ENCODE measurements at regions not wholly inside any gene's neighbourhood (a gene's known extent, or its start where the extent isn't known, plus 50 kb on each side); places are given as distances from the start of the nearest gene placed in this dataset.

DNA sequence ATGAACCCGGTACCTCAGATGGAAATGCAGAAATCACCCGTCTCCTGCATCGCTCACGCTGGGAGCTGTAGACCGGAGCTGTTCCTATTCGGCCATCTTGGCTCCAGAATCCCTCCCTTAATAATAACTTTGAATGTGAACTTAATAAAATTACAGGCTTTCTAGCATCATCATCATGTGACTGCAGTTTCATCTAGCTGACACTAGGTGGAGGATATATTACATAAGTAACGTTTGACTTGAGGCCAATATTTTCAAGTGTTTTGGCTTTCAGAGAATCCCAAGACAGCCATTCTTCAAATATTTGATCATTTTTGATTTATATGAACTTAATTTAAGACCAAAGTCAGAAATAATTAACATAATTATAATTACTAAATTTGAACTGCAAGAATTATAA lies 474.9 kb upstream of the CDH10 start:
- no peak for TF ChIP-seq POLR2A (IDR thresholded peaks at IDR 0.05)
- TF ChIP-seq, protein P1, sequence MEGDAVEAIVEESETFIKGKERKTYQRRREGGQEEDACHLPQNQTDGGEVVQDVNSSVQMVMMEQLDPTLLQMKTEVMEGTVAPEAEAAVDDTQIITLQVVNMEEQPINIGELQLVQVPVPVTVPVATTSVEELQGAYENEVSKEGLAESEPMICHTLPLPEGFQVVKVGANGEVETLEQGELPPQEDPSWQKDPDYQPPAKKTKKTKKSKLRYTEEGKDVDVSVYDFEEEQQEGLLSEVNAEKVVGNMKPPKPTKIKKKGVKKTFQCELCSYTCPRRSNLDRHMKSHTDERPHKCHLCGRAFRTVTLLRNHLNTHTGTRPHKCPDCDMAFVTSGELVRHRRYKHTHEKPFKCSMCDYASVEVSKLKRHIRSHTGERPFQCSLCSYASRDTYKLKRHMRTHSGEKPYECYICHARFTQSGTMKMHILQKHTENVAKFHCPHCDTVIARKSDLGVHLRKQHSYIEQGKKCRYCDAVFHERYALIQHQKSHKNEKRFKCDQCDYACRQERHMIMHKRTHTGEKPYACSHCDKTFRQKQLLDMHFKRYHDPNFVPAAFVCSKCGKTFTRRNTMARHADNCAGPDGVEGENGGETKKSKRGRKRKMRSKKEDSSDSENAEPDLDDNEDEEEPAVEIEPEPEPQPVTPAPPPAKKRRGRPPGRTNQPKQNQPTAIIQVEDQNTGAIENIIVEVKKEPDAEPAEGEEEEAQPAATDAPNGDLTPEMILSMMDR (IDR thresholded peaks at IDR 0.05) = no peak

All from lower leg skin (tissue), 3 donors.